ENCODE measurements at regions not wholly inside any gene's neighbourhood (a gene's known extent, or its start where the extent isn't known, plus 50 kb on each side); places are given as distances from the start of the nearest gene placed in this dataset.
"Not testable (repeated sequence)": the region's sequence is repeated elsewhere in the genome, so short reads cannot be mapped to it uniquely, and the experiment has no call there.

DNA sequence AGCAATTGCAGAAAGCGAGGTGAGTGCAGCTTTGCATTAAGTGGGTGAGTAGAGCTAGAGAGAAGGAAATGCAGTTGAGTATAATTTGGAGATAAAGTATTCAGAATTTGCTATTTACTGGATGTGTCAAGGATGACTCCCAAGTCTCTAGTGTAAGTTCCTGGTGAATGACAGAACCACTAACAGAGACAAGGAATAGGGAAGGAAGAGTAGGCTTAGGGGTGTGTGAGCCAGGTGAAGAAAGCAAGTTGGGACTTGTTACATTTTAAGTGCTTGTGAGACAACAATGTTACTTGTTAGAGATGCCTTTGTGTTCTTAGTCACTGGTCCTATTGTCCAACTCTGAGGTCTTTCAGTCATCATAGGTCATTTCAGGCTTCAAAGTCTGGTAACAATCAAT, 70.8 kb downstream of the TBC1D26 start:
- H3K4me1 ChIP-seq; H3K4me3 ChIP-seq; H3K27ac ChIP-seq; DNase-seq; H3K9me3 ChIP-seq; H3K27me3 ChIP-seq (replicated peaks in 1 of 7); intact Hi-C loops (cut with DNase I; ENCODE audit: low total_unique reads); H3K36me3 ChIP-seq: not testable (repeated sequence)
- 95 to 100% (median 100%) methylated on average over 1 of the region's 1 CpG for WGBS, 5 donors

DNA sequence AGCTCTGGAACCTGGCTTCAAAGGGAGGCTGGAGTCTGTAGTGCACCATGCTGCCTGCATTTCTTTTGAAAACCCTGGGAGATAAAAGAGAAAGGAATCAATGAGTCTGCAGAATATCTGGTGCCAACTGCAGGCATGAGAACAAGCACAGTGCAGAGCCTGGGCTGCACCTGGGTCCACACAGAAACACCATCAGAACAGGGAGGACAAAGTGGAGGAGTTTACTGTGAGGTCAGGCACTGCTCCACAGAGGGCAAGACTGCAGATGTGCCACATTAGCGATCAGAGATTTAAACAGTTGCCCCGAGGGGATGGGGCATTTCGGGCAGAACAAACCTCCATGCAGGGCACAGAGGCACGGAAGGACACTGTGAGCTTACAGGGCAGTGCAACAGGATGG, 74.7 kb downstream of the TBC1D26 start:
- intact Hi-C loops (cut with DNase I; ENCODE audit: low total_unique reads); H3K27ac ChIP-seq; H3K27me3 ChIP-seq (replicated peaks in 1 of 7); H3K4me1 ChIP-seq; H3K36me3 ChIP-seq; H3K9me3 ChIP-seq; H3K4me3 ChIP-seq; DNase-seq: not testable (repeated sequence)
- 60 to 90% (median 85%) methylated on average over 2 to 4 of the region's 4 CpGs for WGBS, 5 donors

- H3K36me3 ChIP-seq; intact Hi-C loops (cut with DNase I; ENCODE audit: low total_unique reads); H3K27ac ChIP-seq; DNase-seq; H3K9me3 ChIP-seq; H3K4me3 ChIP-seq; H3K27me3 ChIP-seq (replicated peaks in 1 of 7); H3K4me1 ChIP-seq: not testable (repeated sequence)
- WGBS, 5 donors = 81 to 90% (median 87%) methylated on average over 5 to 6 of the region's 7 CpGs
These were observed 81.3 kb downstream of the TBC1D26 start for GRCh38 chr17:15813388-15813787.

DNA sequence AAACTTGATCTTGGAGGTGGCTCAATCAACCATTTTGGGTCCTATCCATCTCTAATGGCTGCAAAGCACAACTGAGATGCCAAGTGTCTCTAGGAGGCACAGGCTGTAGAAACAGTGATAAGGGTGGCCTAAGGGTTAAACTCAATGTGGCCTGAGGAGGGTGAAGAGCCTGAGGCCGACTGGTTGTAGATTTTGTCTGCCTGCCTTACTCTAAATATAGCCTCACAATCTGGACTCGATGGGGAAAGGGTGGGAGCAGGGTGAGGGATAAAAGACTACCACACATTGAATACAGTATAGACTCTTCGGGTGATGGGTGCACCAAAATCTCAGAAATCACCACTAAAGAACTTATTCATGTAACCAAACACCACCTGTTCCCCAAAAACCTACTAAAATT, 81.9 kb downstream of the TBC1D26 start:
- H3K27ac ChIP-seq; intact Hi-C loops (cut with DNase I; ENCODE audit: low total_unique reads): not testable (repeated sequence)
- 67 to 80% (median 77%) methylated on average over 3 of the region's 3 CpGs for WGBS, 5 donors

DNA sequence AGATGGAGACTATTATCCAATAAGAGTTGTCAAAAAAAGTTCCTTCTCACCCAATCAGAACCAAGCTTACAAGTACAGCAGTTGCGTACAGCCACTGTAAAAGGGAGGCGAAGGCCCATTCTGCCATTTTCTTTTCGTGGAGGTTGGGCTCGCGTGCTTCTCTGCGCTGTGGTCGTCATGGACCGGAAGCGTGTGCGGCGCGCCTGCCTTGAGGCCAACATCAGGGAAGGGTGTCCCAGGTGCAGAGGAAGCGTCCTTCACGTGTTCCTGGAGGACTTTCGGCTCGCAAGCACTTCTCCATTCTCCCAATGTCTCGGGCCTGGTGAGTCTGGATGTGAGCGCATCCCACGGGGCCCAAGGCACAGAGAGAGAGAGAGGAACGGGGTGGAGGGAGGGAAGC, 85.8 kb downstream of the TBC1D26 start:
- H3K9me3 ChIP-seq; H3K36me3 ChIP-seq; H3K4me3 ChIP-seq; intact Hi-C loops (cut with DNase I; ENCODE audit: low total_unique reads); H3K27me3 ChIP-seq (replicated peaks in 1 of 7); H3K4me1 ChIP-seq; H3K27ac ChIP-seq; DNase-seq: not testable (repeated sequence)
- WGBS, 5 donors = 93 to 99% (median 95%) methylated on average over 17 to 19 of the region's 20 CpGs

More for the DNA sequence above, 81.9 kb downstream of the TBC1D26 start:
- H3K4me1 ChIP-seq; H3K9me3 ChIP-seq; H3K36me3 ChIP-seq; H3K27me3 ChIP-seq (replicated peaks in 1 of 7); DNase-seq; H3K4me3 ChIP-seq: not testable (repeated sequence)

- H3K4me1 ChIP-seq; DNase-seq; intact Hi-C loops (cut with DNase I; ENCODE audit: low total_unique reads); H3K36me3 ChIP-seq; H3K27me3 ChIP-seq (replicated peaks in 1 of 7); H3K9me3 ChIP-seq; H3K4me3 ChIP-seq; H3K27ac ChIP-seq: not testable (repeated sequence)
- WGBS, 5 donors = 45 to 83% (median 75%) methylated on average over 3 to 5 of the region's 5 CpGs; no CpG with 5 or more reads in 1 of the 5 donors
These were observed 90.2 kb downstream of the TBC1D26 start for GRCh38 chr17:15822280-15822679.

DNA sequence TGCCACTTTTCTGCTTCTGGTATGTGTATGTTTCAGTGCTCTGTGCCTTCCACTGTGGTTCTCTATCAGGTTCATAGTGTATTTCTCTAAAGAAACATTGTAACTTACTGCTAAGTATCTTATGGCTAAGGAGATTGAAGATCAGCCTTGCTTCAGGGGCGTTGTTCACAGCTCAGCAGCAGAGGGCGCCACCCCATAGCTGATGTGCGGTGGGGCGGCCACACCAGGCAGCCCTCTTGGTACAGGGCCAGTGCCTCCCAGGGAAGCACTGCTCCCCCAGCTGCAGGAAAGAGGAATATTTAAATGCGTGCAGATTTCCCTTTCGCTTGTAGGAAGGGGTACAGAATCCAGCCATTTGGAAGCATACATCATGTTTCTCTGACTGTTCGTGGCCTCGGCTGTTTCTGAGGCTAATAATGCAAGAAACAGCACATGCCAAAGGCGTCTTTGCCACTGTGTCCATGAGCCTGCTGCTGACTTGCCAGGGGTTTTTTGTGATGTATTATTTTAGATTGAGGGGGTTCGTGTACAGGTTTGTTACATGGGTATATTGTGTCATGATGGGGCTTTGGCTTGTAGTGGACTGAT, 96.7 kb downstream of the TBC1D26 start:
- H3K4me1 ChIP-seq; intact Hi-C loops (cut with DNase I; ENCODE audit: low total_unique reads); H3K27ac ChIP-seq; H3K27me3 ChIP-seq (replicated peaks in 1 of 7); H3K36me3 ChIP-seq; H3K9me3 ChIP-seq: not testable (repeated sequence)
- peak; percentile 60 to 73 (median 68) for TF ChIP-seq POLR2AphosphoS5 (IDR thresholded peaks at IDR 0.05)
- TF ChIP-seq, protein P1, sequence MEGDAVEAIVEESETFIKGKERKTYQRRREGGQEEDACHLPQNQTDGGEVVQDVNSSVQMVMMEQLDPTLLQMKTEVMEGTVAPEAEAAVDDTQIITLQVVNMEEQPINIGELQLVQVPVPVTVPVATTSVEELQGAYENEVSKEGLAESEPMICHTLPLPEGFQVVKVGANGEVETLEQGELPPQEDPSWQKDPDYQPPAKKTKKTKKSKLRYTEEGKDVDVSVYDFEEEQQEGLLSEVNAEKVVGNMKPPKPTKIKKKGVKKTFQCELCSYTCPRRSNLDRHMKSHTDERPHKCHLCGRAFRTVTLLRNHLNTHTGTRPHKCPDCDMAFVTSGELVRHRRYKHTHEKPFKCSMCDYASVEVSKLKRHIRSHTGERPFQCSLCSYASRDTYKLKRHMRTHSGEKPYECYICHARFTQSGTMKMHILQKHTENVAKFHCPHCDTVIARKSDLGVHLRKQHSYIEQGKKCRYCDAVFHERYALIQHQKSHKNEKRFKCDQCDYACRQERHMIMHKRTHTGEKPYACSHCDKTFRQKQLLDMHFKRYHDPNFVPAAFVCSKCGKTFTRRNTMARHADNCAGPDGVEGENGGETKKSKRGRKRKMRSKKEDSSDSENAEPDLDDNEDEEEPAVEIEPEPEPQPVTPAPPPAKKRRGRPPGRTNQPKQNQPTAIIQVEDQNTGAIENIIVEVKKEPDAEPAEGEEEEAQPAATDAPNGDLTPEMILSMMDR (IDR thresholded peaks at IDR 0.05 in 8 of 11, conservative IDR thresholded peaks at IDR 0.05 in 3 of 11) = peak; percentile 51 to 84 (median 78)
- WGBS, 5 donors = 11 to 25% (median 17%) methylated on average over 3 to 10 of the region's 10 CpGs
- peak overlapping the region in 1 of 8 donors; percentile 30 for H3K4me3 ChIP-seq
- peak; percentile 88 for DNase-seq

- not testable (repeated sequence) for H3K27ac ChIP-seq, H3K4me1 ChIP-seq
- 84 to 89% (median 86%) methylated on average over 4 of the region's 4 CpGs for WGBS, 5 donors
These were observed 98.1 kb downstream of the TBC1D26 start for GRCh38 chr17:15830221-15830620.

GRCh38 chr17:15831182-15831581, 99.1 kb downstream of the TBC1D26 start:
- DNase-seq; H3K4me1 ChIP-seq; H3K36me3 ChIP-seq; H3K27me3 ChIP-seq (replicated peaks in 1 of 7); H3K9me3 ChIP-seq; intact Hi-C loops (cut with DNase I; ENCODE audit: low total_unique reads); H3K4me3 ChIP-seq: not testable (repeated sequence)
- H3K27ac ChIP-seq = peak overlapping the region in 1 of 8 donors; percentile 5
- 51 to 68% (median 54%) methylated on average over 6 of the region's 6 CpGs for WGBS, 5 donors

More at GRCh38 chr17:15830221-15830620, 98.1 kb downstream of the TBC1D26 start:
- H3K4me3 ChIP-seq; H3K36me3 ChIP-seq; H3K27me3 ChIP-seq (replicated peaks in 1 of 7); DNase-seq; intact Hi-C loops (cut with DNase I; ENCODE audit: low total_unique reads); H3K9me3 ChIP-seq: not testable (repeated sequence)

GRCh38 chr17:15832921-15833480, 100.9 kb downstream of the TBC1D26 start:
- H3K4me3 ChIP-seq; H3K27me3 ChIP-seq (replicated peaks in 1 of 7); H3K4me1 ChIP-seq; DNase-seq; H3K9me3 ChIP-seq; intact Hi-C loops (cut with DNase I; ENCODE audit: low total_unique reads); H3K36me3 ChIP-seq: not testable (repeated sequence)
- H3K27ac ChIP-seq = peak overlapping the region in 1 of 8 donors; percentile 14
- 40 to 60% (median 43%) methylated on average over 9 to 11 of the region's 11 CpGs for WGBS, 5 donors
